ENCODE measurements at regions not wholly inside any gene's neighbourhood (a gene's known extent, or its start where the extent isn't known, plus 50 kb on each side); places are given as distances from the start of the nearest gene placed in this dataset.

DNA sequence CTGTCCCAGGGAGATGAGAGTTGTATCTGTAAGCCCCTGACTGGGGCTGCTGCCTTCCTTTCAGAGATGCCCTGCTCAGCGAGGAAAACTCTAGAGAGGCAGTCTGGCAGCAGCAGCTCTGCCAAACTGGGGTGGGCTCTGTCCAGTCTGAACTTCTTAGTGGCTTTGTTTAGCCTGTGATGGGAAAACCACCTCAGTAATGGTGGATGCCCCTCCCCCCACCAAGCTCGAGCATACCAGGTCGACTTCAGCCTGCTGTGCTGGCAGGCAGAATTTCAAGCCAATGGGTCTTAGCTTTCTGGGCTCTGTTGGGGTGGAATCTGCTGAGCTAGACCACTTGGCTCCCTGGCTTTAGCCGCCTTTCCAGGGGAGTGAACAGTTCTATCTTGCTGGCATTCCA lies 218.3 kb downstream of the TUSC7 start:
- Histone ChIP-seq H3K4me1 (no peaks in the 10 kb centered on the region), H3K27me3 (no peaks in the 10 kb centered on the region), H3K9me3 (no peaks in the 10 kb centered on the region), H3K4me3 (no peak overlapping the region), H3K27ac (no peak overlapping the region), H3K36me3 (no peaks in the 10 kb centered on the region)
- intact Hi-C loops (cut with DNase I; ENCODE audit: low total_unique reads) (no loop called here), in situ Hi-C loops (cut with MboI; ENCODE audit: low sequenced_read_pairs in 4 of 4) (no loop called here)
- DNase-seq, result no peak
- TF ChIP-seq, protein P1, sequence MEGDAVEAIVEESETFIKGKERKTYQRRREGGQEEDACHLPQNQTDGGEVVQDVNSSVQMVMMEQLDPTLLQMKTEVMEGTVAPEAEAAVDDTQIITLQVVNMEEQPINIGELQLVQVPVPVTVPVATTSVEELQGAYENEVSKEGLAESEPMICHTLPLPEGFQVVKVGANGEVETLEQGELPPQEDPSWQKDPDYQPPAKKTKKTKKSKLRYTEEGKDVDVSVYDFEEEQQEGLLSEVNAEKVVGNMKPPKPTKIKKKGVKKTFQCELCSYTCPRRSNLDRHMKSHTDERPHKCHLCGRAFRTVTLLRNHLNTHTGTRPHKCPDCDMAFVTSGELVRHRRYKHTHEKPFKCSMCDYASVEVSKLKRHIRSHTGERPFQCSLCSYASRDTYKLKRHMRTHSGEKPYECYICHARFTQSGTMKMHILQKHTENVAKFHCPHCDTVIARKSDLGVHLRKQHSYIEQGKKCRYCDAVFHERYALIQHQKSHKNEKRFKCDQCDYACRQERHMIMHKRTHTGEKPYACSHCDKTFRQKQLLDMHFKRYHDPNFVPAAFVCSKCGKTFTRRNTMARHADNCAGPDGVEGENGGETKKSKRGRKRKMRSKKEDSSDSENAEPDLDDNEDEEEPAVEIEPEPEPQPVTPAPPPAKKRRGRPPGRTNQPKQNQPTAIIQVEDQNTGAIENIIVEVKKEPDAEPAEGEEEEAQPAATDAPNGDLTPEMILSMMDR (IDR thresholded peaks at IDR 0.05 in 4 of 5, conservative IDR thresholded peaks at IDR 0.05 in 1 of 5), result no peak
- TF ChIP-seq POLR2A (IDR thresholded peaks at IDR 0.05), result no peak
- no peak for ATAC-seq

DNA sequence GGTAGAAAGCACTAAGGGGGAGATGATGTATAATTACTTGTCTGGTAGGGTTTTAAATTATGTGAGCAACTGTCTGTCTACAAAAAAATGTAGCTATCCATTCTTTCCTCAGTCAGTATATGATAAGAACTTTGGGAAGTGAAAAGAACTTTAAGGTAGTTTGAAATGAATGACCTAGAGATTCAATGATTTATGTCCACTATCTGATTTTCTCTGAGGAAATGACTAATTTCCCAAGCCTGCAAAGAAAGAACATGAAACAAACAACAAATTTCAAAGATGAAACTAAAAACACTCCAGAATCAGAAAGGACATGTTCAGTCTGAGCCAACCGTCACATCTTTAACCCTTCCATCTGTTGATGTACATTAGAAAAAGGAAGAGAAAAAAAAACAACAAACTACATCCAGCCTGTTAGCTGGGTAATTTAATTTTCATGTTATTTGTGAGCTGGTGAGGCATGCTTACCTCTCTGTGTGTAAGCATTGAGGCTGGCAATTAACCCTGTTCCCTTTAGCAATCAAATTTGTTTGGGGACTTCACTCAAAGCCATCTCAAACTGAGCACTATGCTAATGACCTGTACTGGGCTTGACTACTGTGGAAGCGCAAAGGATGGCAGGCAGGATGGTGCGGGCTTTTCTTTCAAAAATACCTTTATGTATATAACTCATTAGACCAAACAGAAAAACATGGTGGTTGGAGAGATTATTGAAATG lies 220.1 kb downstream of the TUSC7 start:
- Histone ChIP-seq H3K27ac (no peak overlapping the region), H3K4me1 (no peaks in the 10 kb centered on the region), H3K27me3 (no peaks in the 10 kb centered on the region), H3K9me3 (no peaks in the 10 kb centered on the region), H3K36me3 (no peaks in the 10 kb centered on the region), H3K4me3 (no peak overlapping the region)
- intact Hi-C loops (cut with DNase I; ENCODE audit: low total_unique reads), result no loop called here
- no peak for TF ChIP-seq POLR2A (IDR thresholded peaks at IDR 0.05)
- TF ChIP-seq, protein P1 (IDR thresholded peaks at IDR 0.05 in 4 of 5, conservative IDR thresholded peaks at IDR 0.05 in 1 of 5), result no peak
- in situ Hi-C loops (cut with MboI; ENCODE audit: low sequenced_read_pairs in 4 of 4), result no loop called here
- DNase-seq (no peak), ATAC-seq (no peak)

DNA sequence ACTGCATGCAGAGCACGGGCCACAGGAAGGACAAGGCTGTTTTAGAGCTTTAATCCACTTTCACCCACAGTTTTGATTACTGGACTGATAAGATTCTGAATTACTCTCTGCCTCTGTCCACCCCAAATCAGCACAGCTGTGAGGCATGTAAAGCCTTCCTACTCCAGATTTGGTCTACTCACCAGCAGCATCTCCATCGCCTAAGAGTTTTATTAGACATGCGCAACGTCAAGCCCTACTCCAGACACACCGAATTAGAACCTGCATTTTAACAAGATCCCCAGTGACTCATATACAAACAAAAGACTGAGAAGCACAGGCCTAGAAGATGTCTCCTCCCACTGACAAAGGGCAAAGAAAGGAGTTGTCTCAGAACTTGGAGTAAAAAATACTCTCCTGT lies 221.2 kb downstream of the TUSC7 start:
- ATAC-seq (no peak), DNase-seq (no peak)
- H3K27ac ChIP-seq, result no peak overlapping the region
- intact Hi-C loops (cut with DNase I; ENCODE audit: low total_unique reads) (no loop called here), in situ Hi-C loops (cut with MboI; ENCODE audit: low sequenced_read_pairs in 4 of 4) (no loop called here)
- no peaks in the 10 kb centered on the region for H3K4me1 ChIP-seq
- H3K9me3 ChIP-seq, result no peaks in the 10 kb centered on the region
- H3K4me3 ChIP-seq, result no peak overlapping the region
- H3K36me3 ChIP-seq, result no peaks in the 10 kb centered on the region
- TF ChIP-seq POLR2A (IDR thresholded peaks at IDR 0.05), result no peak
- TF ChIP-seq, protein P1 (IDR thresholded peaks at IDR 0.05 in 4 of 5, conservative IDR thresholded peaks at IDR 0.05 in 1 of 5), result no peak
- H3K27me3 ChIP-seq, result no peaks in the 10 kb centered on the region

DNA sequence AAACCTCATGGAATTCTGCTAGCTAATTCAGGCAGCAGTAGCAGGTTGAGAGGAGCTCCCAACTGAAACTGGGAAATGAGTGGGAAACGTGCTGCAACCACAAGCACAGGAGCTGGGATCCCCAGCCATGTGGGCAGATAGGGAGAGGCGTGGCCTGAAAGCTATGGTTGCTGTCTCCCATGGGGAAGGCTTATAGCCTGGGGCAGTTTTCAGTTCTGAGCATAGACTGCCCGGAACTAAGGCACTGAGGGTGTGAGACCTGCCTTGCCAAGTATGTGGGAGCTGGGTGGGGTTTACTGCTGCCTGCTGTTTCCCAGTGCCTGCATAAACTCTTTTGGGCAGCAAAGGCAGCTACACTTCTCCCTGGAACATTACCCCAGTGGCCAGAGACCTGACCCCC lies 229.5 kb downstream of the TUSC7 start:
- DNase-seq (no peak), ATAC-seq (no peak)
- in situ Hi-C loops (cut with MboI; ENCODE audit: low sequenced_read_pairs in 4 of 4), result no loop called here
- no peak overlapping the region for H3K27ac ChIP-seq
- H3K4me3 ChIP-seq, result no peak overlapping the region
- intact Hi-C loops (cut with DNase I; ENCODE audit: low total_unique reads), result no loop called here
- no peaks in the 10 kb centered on the region for H3K27me3 ChIP-seq
- no peaks in the 10 kb centered on the region for H3K4me1 ChIP-seq
- no peaks in the 10 kb centered on the region for H3K9me3 ChIP-seq
- H3K36me3 ChIP-seq, result no peaks in the 10 kb centered on the region
- TF ChIP-seq POLR2A (IDR thresholded peaks at IDR 0.05), result no peak
- TF ChIP-seq, protein P1 (IDR thresholded peaks at IDR 0.05 in 4 of 5, conservative IDR thresholded peaks at IDR 0.05 in 1 of 5), result no peak

DNA sequence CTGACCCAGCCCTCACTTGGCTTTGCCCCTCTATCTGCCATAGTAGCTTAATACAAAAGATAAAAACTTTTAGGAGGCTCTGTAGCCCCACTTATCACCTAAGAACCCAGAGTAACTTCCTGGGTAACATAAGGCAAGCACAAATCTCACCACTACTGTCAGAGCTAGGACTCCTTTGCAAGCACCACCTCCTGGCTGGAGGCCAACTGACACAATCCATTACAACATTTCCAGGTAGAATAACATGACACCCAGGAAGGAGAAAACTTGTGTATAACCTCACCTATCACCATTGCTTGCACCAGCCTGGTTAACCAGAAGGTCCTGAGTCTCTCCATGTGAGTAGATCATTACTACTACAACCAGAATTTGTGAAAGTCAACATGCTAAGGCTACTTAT lies 230.0 kb downstream of the TUSC7 start:
- H3K4me3 ChIP-seq, result no peak overlapping the region
- H3K9me3 ChIP-seq, result no peaks in the 10 kb centered on the region
- TF ChIP-seq POLR2A (IDR thresholded peaks at IDR 0.05), result no peak
- TF ChIP-seq, protein P1 (IDR thresholded peaks at IDR 0.05 in 4 of 5, conservative IDR thresholded peaks at IDR 0.05 in 1 of 5), result no peak
- ATAC-seq, result no peak
- no peak for DNase-seq
- in situ Hi-C loops (cut with MboI; ENCODE audit: low sequenced_read_pairs in 4 of 4), result no loop called here
- H3K27ac ChIP-seq, result no peak overlapping the region
- intact Hi-C loops (cut with DNase I; ENCODE audit: low total_unique reads), result no loop called here
- no peaks in the 10 kb centered on the region for H3K4me1 ChIP-seq
- no peaks in the 10 kb centered on the region for H3K36me3 ChIP-seq
- H3K27me3 ChIP-seq, result no peaks in the 10 kb centered on the region

Measured in gastrocnemius medialis (tissue), 4 donors.